PFSK-1 (cell line): ENCODE measurements at regions not wholly inside any gene's neighbourhood (a gene's known extent, or its start where the extent isn't known, plus 50 kb on each side); places are given as distances from the start of the nearest gene placed in this dataset.

Source experiments
- FOXP2 ChIP-seq: optimal IDR thresholded peaks from 2 replicates; pipeline ENCODE3; 2011; ENCODE audit warnings: borderline replicate concordance, control low read depth, inconsistent platforms; ENCODE audit not compliant: insufficient read depth; ENCODE audit errors: extremely low read length, extremely low read depth
- POLR2AphosphoS5 ChIP-seq: IDR thresholded peaks from 2 replicates; pipeline ENCODE4 v1.6.1; 2012; ENCODE audit warnings: low read depth, mild to moderate bottlenecking, control low read depth, low read length, moderate library complexity
- SIN3A ChIP-seq: IDR thresholded peaks from 2 replicates; pipeline ENCODE4 v1.6.1; 2012; ENCODE audit warnings: mild to moderate bottlenecking, low read length, moderate library complexity, borderline replicate concordance; ENCODE audit not compliant: insufficient read depth
- TAF1 ChIP-seq: IDR thresholded peaks from 2 replicates; pipeline ENCODE4 v1.6.1; 2012; ENCODE audit warnings: low read length, control low read depth, borderline replicate concordance; ENCODE audit not compliant: insufficient read depth
- TF ChIP-seq, protein P1 (sequence below), 2 experiments: IDR thresholded peaks; 2 replicates each; pipeline versions ENCODE4 v1.6.1 to v1.8.0; 2011 to 2012; ENCODE audit warnings: low read depth in 2 of 2, low read length in 2 of 2, control low read depth in 1 of 2, inconsistent platforms in 1 of 2, mild to moderate bottlenecking in 1 of 2, moderate library complexity in 1 of 2; ENCODE audit not compliant: insufficient read depth in 1 of 2

DNA sequence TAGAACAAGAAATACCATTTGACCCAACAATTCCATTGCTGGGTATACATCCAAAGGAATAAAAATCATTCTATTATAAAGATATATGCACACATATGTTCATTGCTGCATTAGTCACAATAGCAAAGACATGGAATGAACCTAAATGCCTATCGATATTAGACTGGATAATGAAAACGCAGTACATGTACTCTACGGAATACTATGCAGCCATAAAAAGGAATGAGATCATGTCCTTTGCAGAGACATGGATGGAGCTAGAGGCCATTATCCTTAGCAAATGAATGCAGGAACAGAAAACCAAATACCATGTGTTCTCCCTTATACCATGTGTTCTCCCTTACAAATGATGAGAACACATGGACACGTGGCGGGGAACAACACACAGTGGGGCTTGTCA, 190.2 kb downstream of the HACE1 start:
- TF ChIP-seq FOXP2 (no peak), TAF1 (no peak), SIN3A (no peak), POLR2AphosphoS5 (no peak)
- TF ChIP-seq, protein P1, sequence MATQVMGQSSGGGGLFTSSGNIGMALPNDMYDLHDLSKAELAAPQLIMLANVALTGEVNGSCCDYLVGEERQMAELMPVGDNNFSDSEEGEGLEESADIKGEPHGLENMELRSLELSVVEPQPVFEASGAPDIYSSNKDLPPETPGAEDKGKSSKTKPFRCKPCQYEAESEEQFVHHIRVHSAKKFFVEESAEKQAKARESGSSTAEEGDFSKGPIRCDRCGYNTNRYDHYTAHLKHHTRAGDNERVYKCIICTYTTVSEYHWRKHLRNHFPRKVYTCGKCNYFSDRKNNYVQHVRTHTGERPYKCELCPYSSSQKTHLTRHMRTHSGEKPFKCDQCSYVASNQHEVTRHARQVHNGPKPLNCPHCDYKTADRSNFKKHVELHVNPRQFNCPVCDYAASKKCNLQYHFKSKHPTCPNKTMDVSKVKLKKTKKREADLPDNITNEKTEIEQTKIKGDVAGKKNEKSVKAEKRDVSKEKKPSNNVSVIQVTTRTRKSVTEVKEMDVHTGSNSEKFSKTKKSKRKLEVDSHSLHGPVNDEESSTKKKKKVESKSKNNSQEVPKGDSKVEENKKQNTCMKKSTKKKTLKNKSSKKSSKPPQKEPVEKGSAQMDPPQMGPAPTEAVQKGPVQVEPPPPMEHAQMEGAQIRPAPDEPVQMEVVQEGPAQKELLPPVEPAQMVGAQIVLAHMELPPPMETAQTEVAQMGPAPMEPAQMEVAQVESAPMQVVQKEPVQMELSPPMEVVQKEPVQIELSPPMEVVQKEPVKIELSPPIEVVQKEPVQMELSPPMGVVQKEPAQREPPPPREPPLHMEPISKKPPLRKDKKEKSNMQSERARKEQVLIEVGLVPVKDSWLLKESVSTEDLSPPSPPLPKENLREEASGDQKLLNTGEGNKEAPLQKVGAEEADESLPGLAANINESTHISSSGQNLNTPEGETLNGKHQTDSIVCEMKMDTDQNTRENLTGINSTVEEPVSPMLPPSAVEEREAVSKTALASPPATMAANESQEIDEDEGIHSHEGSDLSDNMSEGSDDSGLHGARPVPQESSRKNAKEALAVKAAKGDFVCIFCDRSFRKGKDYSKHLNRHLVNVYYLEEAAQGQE (IDR thresholded peaks at IDR 0.05; ENCODE audit: insufficient read depth in 1 of 2, low read depth in 2 of 2, low read length in 2 of 2): no peak

DNA sequence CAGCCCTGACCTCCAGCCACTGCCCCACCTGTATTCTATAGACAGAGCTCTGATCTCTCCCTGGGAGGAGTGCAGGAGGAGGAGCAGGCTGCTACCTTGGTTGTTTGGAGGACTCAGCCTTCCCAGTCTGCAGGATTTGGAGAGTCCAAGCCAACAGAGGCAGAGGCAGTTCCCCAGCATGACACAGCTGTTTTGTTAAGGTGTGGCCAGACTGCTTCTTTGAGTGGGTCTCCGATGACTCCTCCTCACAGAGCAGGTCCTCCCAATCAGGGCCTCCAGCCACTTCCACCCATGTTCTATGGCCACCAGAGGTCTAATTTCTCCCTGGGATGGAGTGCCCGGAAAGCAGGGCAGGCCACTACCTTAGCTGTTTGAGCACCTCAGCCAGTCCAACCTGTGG, 203.5 kb downstream of the HACE1 start:
- TF ChIP-seq FOXP2 (no peak), TAF1 (no peak), SIN3A (no peak), POLR2AphosphoS5 (no peak)
- TF ChIP-seq, protein P1 (IDR thresholded peaks at IDR 0.05; ENCODE audit: insufficient read depth in 1 of 2, low read depth in 2 of 2, low read length in 2 of 2): no peak

DNA sequence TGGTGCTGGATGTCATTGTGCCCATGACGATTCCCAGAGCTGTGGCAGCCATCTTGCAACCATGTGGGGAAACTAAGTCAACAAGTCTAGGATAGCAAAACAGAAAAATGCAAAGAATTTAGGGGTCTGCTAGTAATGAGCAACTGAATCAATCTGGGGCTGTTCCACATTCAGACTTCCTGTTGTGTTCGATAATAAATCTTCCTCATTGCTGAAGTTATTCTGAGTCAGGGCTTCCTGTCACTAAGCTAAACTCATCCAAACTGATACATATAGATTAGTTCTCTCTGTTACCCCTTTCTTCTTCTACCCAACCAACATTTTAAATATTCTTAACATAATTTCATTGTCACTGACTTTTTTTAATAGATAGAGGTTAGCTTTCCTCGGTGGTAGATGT, 205.9 kb downstream of the HACE1 start:
- TF ChIP-seq POLR2AphosphoS5: no peak
- TF ChIP-seq, protein P1 (IDR thresholded peaks at IDR 0.05; ENCODE audit: insufficient read depth in 1 of 2, low read depth in 2 of 2, low read length in 2 of 2): no peak
- TF ChIP-seq FOXP2: no peak
- TF ChIP-seq TAF1: no peak
- TF ChIP-seq SIN3A: no peak

DNA sequence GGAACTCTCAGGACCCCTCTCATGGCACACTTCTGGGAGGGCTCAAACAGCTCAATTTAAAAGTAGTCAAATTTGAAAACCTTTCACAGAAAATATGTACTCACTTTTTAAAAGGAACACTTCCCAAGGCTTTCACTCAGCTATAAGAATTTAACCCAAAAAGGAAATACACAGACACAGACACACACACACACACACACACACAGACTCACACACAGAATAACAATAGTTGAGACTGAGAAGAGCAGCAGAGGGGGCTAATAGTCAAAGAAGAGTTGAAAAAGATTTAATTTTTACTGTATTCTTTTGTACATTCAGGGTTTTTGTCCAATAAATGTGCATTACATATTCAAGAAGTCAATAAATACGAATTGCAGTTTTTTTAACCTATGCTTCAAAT, 211.4 kb downstream of the HACE1 start:
- TF ChIP-seq POLR2AphosphoS5 (no peak), FOXP2 (no peak), TAF1 (no peak), SIN3A (no peak)
- TF ChIP-seq, protein P1 (IDR thresholded peaks at IDR 0.05; ENCODE audit: insufficient read depth in 1 of 2, low read depth in 2 of 2, low read length in 2 of 2): no peak

DNA sequence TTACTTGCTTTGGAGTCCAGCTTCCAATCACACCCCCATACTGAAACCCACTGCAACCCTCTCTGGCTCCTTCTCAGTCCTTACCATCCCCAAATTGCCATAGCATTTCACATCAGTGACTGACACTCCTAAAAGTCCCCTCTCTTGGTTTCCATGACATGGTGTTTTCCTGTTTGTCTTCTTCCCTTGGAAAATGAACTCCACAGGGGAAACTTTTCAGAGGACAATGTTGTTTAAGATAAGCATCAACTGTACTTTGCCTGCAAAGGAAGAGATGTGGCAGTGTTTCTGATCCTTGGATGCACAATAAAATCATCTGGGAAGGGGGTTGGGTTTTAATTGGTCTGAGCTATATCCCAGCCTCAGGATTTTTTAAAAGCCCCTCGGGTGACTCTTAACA, 214.9 kb downstream of the HACE1 start:
- TF ChIP-seq TAF1 (no peak), FOXP2 (no peak), SIN3A (no peak), POLR2AphosphoS5 (no peak)
- TF ChIP-seq, protein P1 (IDR thresholded peaks at IDR 0.05; ENCODE audit: insufficient read depth in 1 of 2, low read depth in 2 of 2, low read length in 2 of 2): no peak
